H1 (cell line): ENCODE measurements at regions not wholly inside any gene's neighbourhood (a gene's known extent, or its start where the extent isn't known, plus 50 kb on each side); places are given as distances from the start of the nearest gene placed in this dataset.

ENCODE experiments used
- BACH1 ChIP-seq: IDR thresholded peaks from 2 replicates; pipeline ENCODE4 v1.6.1; 2012; ENCODE audit warnings: low read length, improper control_type of control experiment
- CEBPB ChIP-seq: IDR thresholded peaks from 2 replicates; pipeline ENCODE4 v1.6.1; 2012; ENCODE audit warnings: low read depth, low read length
- GABPA ChIP-seq: IDR thresholded peaks from 2 replicates; pipeline ENCODE4 v1.6.1; 2011; ENCODE audit warnings: mild to moderate bottlenecking, low read length, moderate library complexity, borderline replicate concordance; ENCODE audit not compliant: insufficient read depth
- JUN ChIP-seq: IDR thresholded peaks from 2 replicates; pipeline ENCODE4 v1.6.1; 2011; ENCODE audit warnings: low read depth, mild to moderate bottlenecking, improper control_type of control experiment, low read length
- MAFK ChIP-seq: IDR thresholded peaks from 2 replicates; pipeline ENCODE4 v1.6.1; 2012; ENCODE audit warnings: low read depth, mild to moderate bottlenecking, improper control_type of control experiment, low read length
- POLR2AphosphoS5 ChIP-seq: IDR thresholded peaks from 2 replicates; pipeline ENCODE4 v1.6.1; 2011; ENCODE audit warnings: low read depth, low read length
- SP1 ChIP-seq: IDR thresholded peaks from 2 replicates; pipeline ENCODE4 v1.6.1; 2011; ENCODE audit warnings: low read depth, low read length
- TAF1 ChIP-seq: IDR thresholded peaks from 2 replicates; pipeline ENCODE4 v1.6.1; 2011; ENCODE audit warnings: mild to moderate bottlenecking, low read depth, low read length
- TF ChIP-seq, protein P1 (sequence below), 3 experiments: IDR thresholded peaks; 1 replicate in 2 of 3; 2 replicates in 1 of 3; pipeline versions ENCODE4 v1.5.1 to v1.6.1; 2011; ENCODE audit warnings: low read length in 3 of 3, mild to moderate bottlenecking in 3 of 3, inconsistent platforms in 2 of 3, low read depth in 1 of 3, moderate library complexity in 1 of 3; ENCODE audit not compliant: insufficient read depth in 1 of 3; ENCODE audit errors: control extremely low read depth in 1 of 3
- TF ChIP-seq, protein P2 (sequence below): IDR thresholded peaks from 2 replicates; pipeline ENCODE4 v1.6.1; 2012; ENCODE audit warnings: inconsistent platforms
- TF ChIP-seq, protein P3 (sequence below): IDR thresholded peaks from 2 replicates; pipeline ENCODE4 v1.6.1; 2011; ENCODE audit warnings: low read depth, mild to moderate bottlenecking, low read length; ENCODE audit not compliant: insufficient read depth

DNA sequence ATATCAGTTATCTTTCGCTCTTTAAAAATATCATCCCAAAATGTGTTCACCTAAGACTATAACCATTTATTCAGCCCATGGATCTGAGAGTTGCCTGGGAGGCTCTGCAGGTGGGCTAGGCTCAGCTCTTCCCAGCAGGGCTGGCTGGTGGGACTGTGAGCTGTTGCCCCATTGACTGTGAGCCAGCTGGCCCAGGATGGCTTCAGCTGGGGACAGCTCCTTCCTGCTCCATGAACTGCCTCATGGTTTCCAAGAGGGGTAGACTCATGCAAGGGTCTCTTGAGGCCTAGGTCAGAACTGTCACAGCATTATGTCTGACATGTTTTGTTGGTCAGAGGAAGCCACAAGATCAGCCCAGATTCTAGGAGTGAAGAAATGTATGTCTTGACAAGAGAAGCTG is 114.1 kb upstream of the E2F7 start:
- no peak for TF ChIP-seq MAFK
- TF ChIP-seq GABPA, result no peak
- TF ChIP-seq, protein P1, sequence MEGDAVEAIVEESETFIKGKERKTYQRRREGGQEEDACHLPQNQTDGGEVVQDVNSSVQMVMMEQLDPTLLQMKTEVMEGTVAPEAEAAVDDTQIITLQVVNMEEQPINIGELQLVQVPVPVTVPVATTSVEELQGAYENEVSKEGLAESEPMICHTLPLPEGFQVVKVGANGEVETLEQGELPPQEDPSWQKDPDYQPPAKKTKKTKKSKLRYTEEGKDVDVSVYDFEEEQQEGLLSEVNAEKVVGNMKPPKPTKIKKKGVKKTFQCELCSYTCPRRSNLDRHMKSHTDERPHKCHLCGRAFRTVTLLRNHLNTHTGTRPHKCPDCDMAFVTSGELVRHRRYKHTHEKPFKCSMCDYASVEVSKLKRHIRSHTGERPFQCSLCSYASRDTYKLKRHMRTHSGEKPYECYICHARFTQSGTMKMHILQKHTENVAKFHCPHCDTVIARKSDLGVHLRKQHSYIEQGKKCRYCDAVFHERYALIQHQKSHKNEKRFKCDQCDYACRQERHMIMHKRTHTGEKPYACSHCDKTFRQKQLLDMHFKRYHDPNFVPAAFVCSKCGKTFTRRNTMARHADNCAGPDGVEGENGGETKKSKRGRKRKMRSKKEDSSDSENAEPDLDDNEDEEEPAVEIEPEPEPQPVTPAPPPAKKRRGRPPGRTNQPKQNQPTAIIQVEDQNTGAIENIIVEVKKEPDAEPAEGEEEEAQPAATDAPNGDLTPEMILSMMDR (IDR thresholded peaks at IDR 0.05; ENCODE audit: control extremely low read depth in 1 of 3, insufficient read depth in 1 of 3, low read depth in 1 of 3, low read length in 3 of 3), result no peak
- TF ChIP-seq SP1, result no peak
- TF ChIP-seq CEBPB, result no peak
- no peak for TF ChIP-seq TAF1
- no peak for TF ChIP-seq POLR2AphosphoS5
- TF ChIP-seq, protein P2, sequence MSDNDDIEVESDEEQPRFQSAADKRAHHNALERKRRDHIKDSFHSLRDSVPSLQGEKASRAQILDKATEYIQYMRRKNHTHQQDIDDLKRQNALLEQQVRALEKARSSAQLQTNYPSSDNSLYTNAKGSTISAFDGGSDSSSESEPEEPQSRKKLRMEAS, result no peak
- TF ChIP-seq, protein P3, sequence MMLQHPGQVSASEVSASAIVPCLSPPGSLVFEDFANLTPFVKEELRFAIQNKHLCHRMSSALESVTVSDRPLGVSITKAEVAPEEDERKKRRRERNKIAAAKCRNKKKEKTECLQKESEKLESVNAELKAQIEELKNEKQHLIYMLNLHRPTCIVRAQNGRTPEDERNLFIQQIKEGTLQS, result no peak
- no peak for TF ChIP-seq BACH1
- no peak for TF ChIP-seq JUN
